DMS79 (cell line): ENCODE measurements at regions not wholly inside any gene's neighbourhood (a gene's known extent, or its start where the extent isn't known, plus 50 kb on each side); places are given as distances from the start of the nearest gene placed in this dataset.

Source experiments
- DNase-seq: peaks from one replicate; lab custom pipeline; 2025; lab: John Stamatoyannopoulos, UW

GRCh38 chr15:93420477-93420876 lies 331.5 kb upstream of the RGMA start:
- DNase-seq, result no peak

GRCh38 chr15:93420050-93420452 lies 331.0 kb upstream of the RGMA start:
- DNase-seq, result no peak

- no peak for DNase-seq
These were observed 329.6 kb upstream of the RGMA start for GRCh38 chr15:93418566-93418965.

- DNase-seq, result no peak
These were observed 328.6 kb upstream of the RGMA start for GRCh38 chr15:93417631-93418030.

- no peak for DNase-seq
These were observed 328.1 kb upstream of the RGMA start for GRCh38 chr15:93417156-93417555.

- no peak for DNase-seq
These were observed 326.6 kb upstream of the RGMA start for GRCh38 chr15:93415576-93415975.

GRCh38 chr15:93414576-93415231 lies 325.7 kb upstream of the RGMA start:
- no peak for DNase-seq

GRCh38 chr15:93413745-93414144 lies 324.7 kb upstream of the RGMA start:
- DNase-seq, result no peak

- DNase-seq, result no peak
These were observed 310.1 kb upstream of the RGMA start for GRCh38 chr15:93399121-93399520.

- DNase-seq, result no peak
These were observed 300.2 kb upstream of the RGMA start for GRCh38 chr15:93389211-93389610.

GRCh38 chr15:93384886-93385285 lies 295.9 kb upstream of the RGMA start:
- DNase-seq, result no peak

- no peak for DNase-seq
These were observed 293.3 kb upstream of the RGMA start for GRCh38 chr15:93382200-93382820.

- no peak for DNase-seq
These were observed 289.5 kb upstream of the RGMA start for GRCh38 chr15:93378558-93378957.

GRCh38 chr15:93372865-93373223 lies 283.8 kb upstream of the RGMA start:
- DNase-seq, result no peak

GRCh38 chr15:93372208-93372864 lies 283.3 kb upstream of the RGMA start:
- DNase-seq, result no peak

GRCh38 chr15:93366387-93367100 lies 277.5 kb upstream of the RGMA start:
- no peak for DNase-seq

- DNase-seq, result no peak
These were observed 273.8 kb upstream of the RGMA start for GRCh38 chr15:93362821-93363220.

- DNase-seq, result no peak
These were observed 273.2 kb upstream of the RGMA start for GRCh38 chr15:93362203-93362602.

GRCh38 chr15:93361703-93362102 lies 272.7 kb upstream of the RGMA start:
- DNase-seq, result no peak

- no peak for DNase-seq
These were observed 272.0 kb upstream of the RGMA start for GRCh38 chr15:93360976-93361375.

GRCh38 chr15:93360318-93360717 lies 271.3 kb upstream of the RGMA start:
- DNase-seq, result no peak

GRCh38 chr15:93359425-93360131 lies 270.6 kb upstream of the RGMA start:
- DNase-seq, result no peak
